ENCODE measurements at regions not wholly inside any gene's neighbourhood (a gene's known extent, or its start where the extent isn't known, plus 50 kb on each side); places are given as distances from the start of the nearest gene placed in this dataset.

GRCh38 chr11:127632546-127632945 lies 632.0 kb upstream of the KIRREL3 start (continued):
- TF ChIP-seq REST (IDR thresholded peaks at IDR 0.05) (no peak), MAX (IDR thresholded peaks at IDR 0.05) (no peak)

GRCh38 chr11:127631974-127632373 lies 631.4 kb upstream of the KIRREL3 start:
- no peaks in the 10 kb centered on the region for H3K4me1 ChIP-seq
- H3K9me3 ChIP-seq: no peaks in the 10 kb centered on the region
- ATAC-seq (no peak), FAIRE-seq (no peak), DNase-seq (ENCODE audit: low read depth in 1 of 2, low spot score in 1 of 2) (no peak)
- ChIA-PET CTCF (no interaction called here), POLR2A (no interaction called here)
- TF ChIP-seq MYC (IDR thresholded peaks at IDR 0.05; ENCODE audit: borderline replicate concordance, low read length) (no peak), BHLHE40 (IDR thresholded peaks at IDR 0.05; ENCODE audit: low read depth, low read length) (no peak), ESRRA (IDR thresholded peaks at IDR 0.05; ENCODE audit: borderline replicate concordance, low read length) (no peak), HES2 (IDR thresholded peaks at IDR 0.05) (no peak), CTCF (IDR thresholded peaks at IDR 0.05) (no peak), CBX2 (IDR thresholded peaks at IDR 0.05; ENCODE audit: borderline replicate concordance, low read depth) (no peak), MAX (IDR thresholded peaks at IDR 0.05) (no peak), HEYL (CRISPR knock-in tag; IDR thresholded peaks at IDR 0.05) (no peak), REST (IDR thresholded peaks at IDR 0.05) (no peak), HOXA7 (CRISPR knock-in tag; IDR thresholded peaks at IDR 0.05) (no peak), ATOH8 (CRISPR knock-in tag; IDR thresholded peaks at IDR 0.05; ENCODE audit: low read depth) (no peak), KDM1A (IDR thresholded peaks at IDR 0.05; ENCODE audit: low read depth) (no peak)
- 79% methylated on average over 5 of the region's 5 CpGs for WGBS (ENCODE audit: missing lambda C conversion rate)
- no peak overlapping the region for H3K4me2 ChIP-seq
- no peak overlapping the region for H3K4me3 ChIP-seq
- H3K27ac ChIP-seq: no peak overlapping the region

GRCh38 chr11:127629200-127629599 lies 628.6 kb upstream of the KIRREL3 start:
- DNase-seq (ENCODE audit: low read depth in 1 of 2, low spot score in 1 of 2) (no peak), ATAC-seq (no peak), FAIRE-seq (no peak)
- TF ChIP-seq HES2 (IDR thresholded peaks at IDR 0.05): no peak
- TF ChIP-seq HMGXB4 (CRISPR knock-in tag; IDR thresholded peaks at IDR 0.05; ENCODE audit: borderline replicate concordance): no peak
- no peak for TF ChIP-seq ZC3H11A (IDR thresholded peaks at IDR 0.05)
- no peak for TF ChIP-seq MAX (IDR thresholded peaks at IDR 0.05)
- no peak for TF ChIP-seq ZFP36 (IDR thresholded peaks at IDR 0.05; ENCODE audit: borderline replicate concordance, partially characterized antibody)
- no peak for TF ChIP-seq JUNB (IDR thresholded peaks at IDR 0.05)
- no peak for TF ChIP-seq KDM5A (IDR thresholded peaks at IDR 0.05)
- TF ChIP-seq SREBF2 (IDR thresholded peaks at IDR 0.05): no peak
- no peak for TF ChIP-seq SMC3 (IDR thresholded peaks at IDR 0.05)
- ChIA-PET CTCF (no interaction called here), POLR2A (no interaction called here)
- H3K9me3 ChIP-seq: no peaks in the 10 kb centered on the region
- no peak overlapping the region for H3K4me3 ChIP-seq
- no peaks in the 10 kb centered on the region for H3K4me1 ChIP-seq
- WGBS (ENCODE audit: missing lambda C conversion rate): 31% methylated on average over 3 of the region's 3 CpGs
- H3K27ac ChIP-seq: no peak overlapping the region
- no peak overlapping the region for H3K4me2 ChIP-seq
